GM12873 (cell line): ENCODE measurements at regions not wholly inside any gene's neighbourhood (a gene's known extent, or its start where the extent isn't known, plus 50 kb on each side); places are given as distances from the start of the nearest gene placed in this dataset.

Experiments
- CTCF ChIP-seq: IDR thresholded peaks from 2 replicates; pipeline ENCODE4 v1.5.1; 2012; ENCODE audit warnings: low read depth, mild to moderate bottlenecking, moderate library complexity, low read length, control low read depth; ENCODE audit not compliant: insufficient read depth; ENCODE audit errors: missing control alignments

DNA sequence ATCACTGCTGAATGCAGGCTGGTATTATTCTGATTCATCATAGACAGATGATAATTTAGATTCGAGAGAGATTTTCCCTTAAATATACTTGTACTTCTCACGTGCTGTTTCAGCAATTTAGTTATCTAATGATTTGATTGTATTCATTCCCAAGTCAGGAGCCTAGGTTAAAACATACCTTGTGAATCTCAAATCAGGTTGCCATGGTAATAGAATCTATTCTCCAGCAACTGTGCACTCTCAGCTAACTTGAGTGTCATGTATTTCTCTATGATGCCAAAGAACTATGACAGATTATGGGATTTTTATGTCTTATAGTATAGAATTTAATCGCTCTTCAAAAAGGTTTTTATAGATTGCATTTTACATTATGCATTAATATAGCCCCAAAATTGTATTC lies 315.3 kb downstream of the GABRG2 start:
- TF ChIP-seq CTCF = no peak

DNA sequence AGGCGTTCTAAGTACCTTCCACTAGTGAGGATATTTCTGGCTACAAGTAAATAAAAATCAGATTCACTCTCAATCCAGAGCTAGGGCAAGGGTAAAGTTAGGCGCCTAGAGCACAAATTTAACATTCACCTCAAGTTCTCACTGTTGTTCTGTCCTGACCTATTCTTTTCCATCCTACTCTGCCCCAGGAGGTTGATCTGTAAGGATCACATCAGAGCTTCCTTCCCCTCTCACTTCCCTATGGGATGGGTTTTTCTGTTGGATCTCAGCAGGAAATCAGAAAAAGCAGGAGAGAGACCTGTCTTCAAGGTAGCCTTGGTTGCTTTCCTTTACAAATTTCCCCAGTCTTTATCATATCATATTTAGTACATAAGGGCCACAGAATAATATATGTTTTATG lies 316.7 kb downstream of the GABRG2 start:
- no peak for TF ChIP-seq CTCF

- no peak for TF ChIP-seq CTCF
Measured at GRCh38 chr5:162391833-162392232, 324.3 kb downstream of the GABRG2 start.

- no peak for TF ChIP-seq CTCF
Measured at GRCh38 chr5:162392336-162392735, 324.8 kb downstream of the GABRG2 start.

- TF ChIP-seq CTCF = no peak
Measured at GRCh38 chr5:162393534-162393933, 326.0 kb downstream of the GABRG2 start.

- TF ChIP-seq CTCF = no peak
Measured at GRCh38 chr5:162407614-162408013, 340.0 kb downstream of the GABRG2 start.

DNA sequence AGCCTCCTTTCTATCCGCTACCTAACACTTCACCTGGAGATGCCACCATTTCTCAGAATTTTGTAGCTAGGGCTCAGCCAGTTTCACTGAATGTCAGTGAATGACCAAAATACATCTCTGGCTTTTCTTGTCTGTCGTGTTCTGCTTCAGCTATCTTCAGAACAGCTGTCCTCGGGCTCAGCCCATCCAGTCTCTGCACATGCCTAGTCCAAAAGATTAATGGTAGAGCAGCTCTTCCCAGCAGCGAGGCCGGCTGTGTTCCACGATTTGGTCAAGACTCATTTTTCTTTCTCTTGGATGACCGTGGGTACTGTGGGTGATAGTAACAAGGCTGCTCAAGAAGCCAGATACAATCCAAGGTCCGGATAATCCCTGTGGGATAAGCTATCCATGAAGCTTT lies 342.8 kb downstream of the GABRG2 start:
- no peak for TF ChIP-seq CTCF
